Hepatocyte (in vitro differentiated cells): ENCODE measurements at regions not wholly inside any gene's neighbourhood (a gene's known extent, or its start where the extent isn't known, plus 50 kb on each side); places are given as distances from the start of the nearest gene placed in this dataset.

Experiments used
- DNase-seq: peaks from one replicate; pipeline ENCODE4 v3.0.0-alpha.2; 2016; ENCODE audit warnings: low spot score
- H2AFZ ChIP-seq: fragments of 200-600 bp; sonication (generic); 2 replicates; pipeline ENCODE4 v1.6.0; 2016; ENCODE audit warnings: antibody characterized with exemption, mild to moderate bottlenecking
- H3K27ac ChIP-seq: fragments of 200-600 bp; sonication (generic); 2 replicates; pipeline ENCODE4 v1.5.1; 2016; ENCODE audit warnings: mild to moderate bottlenecking
- H3K27me3 ChIP-seq: fragments of 200-600 bp; sonication (generic); 2 replicates; pipeline ENCODE4 v1.6.1; 2016
- H3K36me3 ChIP-seq: fragments of 200-600 bp; sonication (generic); replicated peaks from 2 replicates; pipeline ENCODE4 v1.5.1; 2016; ENCODE audit warnings: low read depth; ENCODE audit not compliant: insufficient read depth
- H3K4me1 ChIP-seq: fragments of 200-600 bp; sonication (generic); 2 replicates; pipeline ENCODE4 v1.5.1; 2016; ENCODE audit warnings: mild to moderate bottlenecking, moderate library complexity; ENCODE audit not compliant: insufficient read depth
- H3K4me2 ChIP-seq: fragments of 200-600 bp; sonication (generic); 2 replicates; pipeline ENCODE4 v1.6.0; 2016
- H3K4me3 ChIP-seq: fragments of 200-600 bp; sonication (generic); 2 replicates; pipeline ENCODE4 v1.5.1; 2016; ENCODE audit warnings: mild to moderate bottlenecking
- H3K79me2 ChIP-seq: fragments of 200-600 bp; sonication (generic); 2 replicates; pipeline ENCODE4 v1.6.0; 2017; ENCODE audit warnings: mild to moderate bottlenecking
- H3K9me2 ChIP-seq: fragments of 200-600 bp; sonication (generic); replicated peaks from 2 replicates; pipeline ENCODE4 v1.6.0; 2017; ENCODE audit warnings: mild to moderate bottlenecking; ENCODE audit not compliant: insufficient read depth
- H3K9me3 ChIP-seq: fragments of 200-600 bp; sonication (generic); 2 replicates; pipeline ENCODE4 v1.5.1; 2016; ENCODE audit warnings: low read depth, mild to moderate bottlenecking
- H4K20me1 ChIP-seq: fragments of 200-600 bp; sonication (generic); 2 replicates; pipeline ENCODE4 v1.6.0; 2016; ENCODE audit warnings: mild to moderate bottlenecking; ENCODE audit not compliant: insufficient read depth, poor library complexity, severe bottlenecking
- EZH2 ChIP-seq: fragments of 200-600 bp; sonication (generic); IDR thresholded peaks from 2 replicates; pipeline ENCODE4 v1.6.1; 2016; ENCODE audit warnings: antibody characterized with exemption, mild to moderate bottlenecking, borderline replicate concordance
- EZH2phosphoT487 ChIP-seq: fragments of 200-600 bp; sonication (generic); IDR thresholded peaks from one replicate; pipeline ENCODE4 v1.6.1; 2018; ENCODE audit warnings: antibody characterized with exemption, mild to moderate bottlenecking, low read depth, moderate library complexity; ENCODE audit not compliant: unreplicated experiment, severe bottlenecking
- WGBS: methylation state at CpG from one replicate; pipeline ENCODE4 v1.1.6; 2016; ENCODE audit warnings: low lambda C conversion rate; ENCODE audit errors: missing lambda C conversion rate; 5-methylcytosine and 5-hydroxymethylcytosine counted together
- TF ChIP-seq, protein P1 (sequence below): fragments of 200-600 bp; sonication (generic); IDR thresholded peaks from 2 replicates; pipeline ENCODE4 v1.5.1; 2016; ENCODE audit warnings: antibody characterized with exemption, mild to moderate bottlenecking; ENCODE audit not compliant: poor library complexity

DNA sequence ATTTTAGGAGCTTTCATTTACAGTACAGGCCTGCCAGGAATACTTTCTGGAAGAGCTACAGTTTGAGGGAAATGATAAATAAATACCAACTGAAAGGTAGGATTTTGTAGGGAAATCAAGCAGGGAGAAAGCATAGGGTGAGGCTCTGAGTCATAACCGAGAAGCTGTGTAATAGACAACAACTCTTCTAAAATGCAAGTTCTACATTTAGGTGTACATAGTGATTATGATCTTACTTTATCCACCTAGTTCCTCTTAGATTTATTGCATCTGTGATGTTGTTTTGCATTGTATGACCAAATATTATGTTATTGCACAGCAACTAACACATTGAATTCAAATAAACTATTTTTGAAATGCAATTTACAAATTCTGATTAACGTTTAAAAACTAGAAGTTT, 819.3 kb downstream of the PLA2G4A start:
- WGBS: 89% methylated on average over 2 of the region's 2 CpGs
- H3K79me2 ChIP-seq: no peaks in the 10 kb centered on the region
- H3K4me2 ChIP-seq: no peak overlapping the region
- no peak for DNase-seq
- no peaks in the 10 kb centered on the region for H3K27me3 ChIP-seq
- no peaks in the 10 kb centered on the region for H4K20me1 ChIP-seq
- no peak overlapping the region for H2AFZ ChIP-seq
- H3K4me3 ChIP-seq: no peak overlapping the region
- TF ChIP-seq, protein P1, sequence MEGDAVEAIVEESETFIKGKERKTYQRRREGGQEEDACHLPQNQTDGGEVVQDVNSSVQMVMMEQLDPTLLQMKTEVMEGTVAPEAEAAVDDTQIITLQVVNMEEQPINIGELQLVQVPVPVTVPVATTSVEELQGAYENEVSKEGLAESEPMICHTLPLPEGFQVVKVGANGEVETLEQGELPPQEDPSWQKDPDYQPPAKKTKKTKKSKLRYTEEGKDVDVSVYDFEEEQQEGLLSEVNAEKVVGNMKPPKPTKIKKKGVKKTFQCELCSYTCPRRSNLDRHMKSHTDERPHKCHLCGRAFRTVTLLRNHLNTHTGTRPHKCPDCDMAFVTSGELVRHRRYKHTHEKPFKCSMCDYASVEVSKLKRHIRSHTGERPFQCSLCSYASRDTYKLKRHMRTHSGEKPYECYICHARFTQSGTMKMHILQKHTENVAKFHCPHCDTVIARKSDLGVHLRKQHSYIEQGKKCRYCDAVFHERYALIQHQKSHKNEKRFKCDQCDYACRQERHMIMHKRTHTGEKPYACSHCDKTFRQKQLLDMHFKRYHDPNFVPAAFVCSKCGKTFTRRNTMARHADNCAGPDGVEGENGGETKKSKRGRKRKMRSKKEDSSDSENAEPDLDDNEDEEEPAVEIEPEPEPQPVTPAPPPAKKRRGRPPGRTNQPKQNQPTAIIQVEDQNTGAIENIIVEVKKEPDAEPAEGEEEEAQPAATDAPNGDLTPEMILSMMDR: no peak
- TF ChIP-seq EZH2phosphoT487 (no peak), EZH2 (no peak)
- H3K4me1 ChIP-seq: no peaks in the 10 kb centered on the region
- H3K36me3 ChIP-seq: no peaks in the 10 kb centered on the region
- no peak overlapping the region for H3K27ac ChIP-seq
- H3K9me2 ChIP-seq: no peaks in the 10 kb centered on the region
- no peaks in the 10 kb centered on the region for H3K9me3 ChIP-seq

DNA sequence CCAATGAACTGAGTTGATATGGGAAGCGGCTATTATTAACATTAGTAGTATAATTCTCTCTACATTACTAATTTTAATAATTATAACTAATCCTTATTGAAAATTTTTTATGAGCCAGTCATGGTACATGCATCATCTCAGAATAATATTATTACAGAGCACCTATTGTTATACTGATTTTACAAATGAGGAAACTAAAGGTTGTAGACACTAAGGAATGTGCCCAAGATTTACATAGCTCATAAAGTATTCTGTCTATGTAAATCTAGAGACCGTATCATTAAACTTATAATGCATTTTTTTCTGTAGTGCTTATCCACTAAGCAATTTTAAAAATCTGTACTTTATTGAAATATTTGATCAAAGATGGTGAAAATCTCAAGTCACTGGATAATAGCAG, 825.9 kb downstream of the PLA2G4A start:
- Histone ChIP-seq H3K9me3 (no peaks in the 10 kb centered on the region), H3K4me2 (no peak overlapping the region), H3K9me2 (no peaks in the 10 kb centered on the region), H4K20me1 (no peaks in the 10 kb centered on the region), H3K27ac (no peak overlapping the region), H2AFZ (no peak overlapping the region), H3K4me1 (no peaks in the 10 kb centered on the region), H3K36me3 (no peaks in the 10 kb centered on the region), H3K4me3 (no peak overlapping the region), H3K27me3 (no peaks in the 10 kb centered on the region), H3K79me2 (no peaks in the 10 kb centered on the region)
- DNase-seq: no peak
- no peak for TF ChIP-seq EZH2
- TF ChIP-seq EZH2phosphoT487: no peak
- TF ChIP-seq, protein P1: no peak
- 77% methylated on average over 2 of the region's 2 CpGs for WGBS

DNA sequence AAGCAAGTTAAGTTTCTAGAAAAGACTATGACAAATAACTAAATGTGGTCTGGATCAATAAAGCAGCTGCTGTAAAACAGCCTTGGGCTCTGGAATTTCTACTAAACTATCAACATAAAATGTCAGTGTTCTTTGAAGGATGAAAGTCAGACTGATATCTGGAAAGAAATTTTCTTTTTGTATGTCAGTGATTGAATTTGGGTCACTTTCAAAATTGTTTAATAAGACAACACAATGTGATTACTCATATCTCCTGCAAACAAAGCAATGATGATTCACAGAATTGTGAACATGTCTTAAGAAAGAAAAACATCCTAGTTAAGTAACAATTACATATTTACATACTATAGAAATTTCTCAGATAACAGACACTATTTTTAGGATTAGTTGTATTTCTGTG, 826.4 kb downstream of the PLA2G4A start:
- no peaks in the 10 kb centered on the region for H3K79me2 ChIP-seq
- no peak for DNase-seq
- no peaks in the 10 kb centered on the region for H3K4me1 ChIP-seq
- no peak overlapping the region for H2AFZ ChIP-seq
- H3K27me3 ChIP-seq: no peaks in the 10 kb centered on the region
- no peak overlapping the region for H3K4me2 ChIP-seq
- H3K36me3 ChIP-seq: no peaks in the 10 kb centered on the region
- H4K20me1 ChIP-seq: no peaks in the 10 kb centered on the region
- no peak overlapping the region for H3K27ac ChIP-seq
- no peak for TF ChIP-seq EZH2
- TF ChIP-seq, protein P1: no peak
- TF ChIP-seq EZH2phosphoT487: no peak
- no peak overlapping the region for H3K4me3 ChIP-seq
- H3K9me2 ChIP-seq: no peaks in the 10 kb centered on the region
- H3K9me3 ChIP-seq: no peaks in the 10 kb centered on the region

DNA sequence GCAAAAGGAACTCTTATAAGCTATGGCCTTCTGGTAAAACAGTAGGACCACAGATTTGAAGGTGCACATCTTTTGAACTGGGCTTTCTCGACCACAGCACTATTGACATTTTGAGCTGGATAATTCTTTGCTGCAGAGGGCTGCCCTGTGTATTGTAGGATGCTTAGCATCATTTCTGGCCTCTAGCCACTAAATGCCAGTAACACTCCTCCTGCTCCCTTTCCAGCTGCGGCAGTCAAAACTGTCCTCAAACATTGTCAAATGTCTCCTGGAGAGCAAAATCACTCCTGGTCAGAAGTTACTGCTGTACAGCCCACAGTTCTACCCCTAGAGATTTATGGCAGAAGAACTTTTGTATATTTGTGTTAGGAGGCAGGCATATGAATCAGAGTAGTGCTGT, 836.7 kb downstream of the PLA2G4A start:
- 88% methylated on average over 2 of the region's 2 CpGs for WGBS
- TF ChIP-seq EZH2 (no peak), EZH2phosphoT487 (no peak)
- TF ChIP-seq, protein P1: no peak
- H3K4me1 ChIP-seq: no peaks in the 10 kb centered on the region
- no peaks in the 10 kb centered on the region for H3K9me3 ChIP-seq
- H2AFZ ChIP-seq: no peak overlapping the region
- no peak overlapping the region for H3K27ac ChIP-seq
- no peak for DNase-seq
- no peaks in the 10 kb centered on the region for H3K9me2 ChIP-seq
- H3K36me3 ChIP-seq: no peaks in the 10 kb centered on the region
- no peaks in the 10 kb centered on the region for H4K20me1 ChIP-seq
- no peaks in the 10 kb centered on the region for H3K27me3 ChIP-seq
- H3K4me3 ChIP-seq: no peak overlapping the region
- H3K79me2 ChIP-seq: no peaks in the 10 kb centered on the region
- no peak overlapping the region for H3K4me2 ChIP-seq
